IMR-90 (cell line): ENCODE measurements at regions not wholly inside any gene's neighbourhood (a gene's known extent, or its start where the extent isn't known, plus 50 kb on each side); places are given as distances from the start of the nearest gene placed in this dataset.

ENCODE experiments used
- ATAC-seq: fragments of 200-7000 bp; cut with Tn5 transposase; 2 replicates; pipeline ENCODE4 v1.9.1; 2020; ENCODE audit warnings: low read depth, mild to moderate bottlenecking, moderate library complexity
- BruUV-seq: library from RNA; stranded (reverse); fragments of 400-500 nt; replicated peaks from 2 replicates; lab custom pipeline; 2021; lab: Mats Ljungman, UMichigan
- CTCF ChIA-PET: fragments of 300-600 bp; formaldehyde crosslinking; extraction: SDS; loops from one replicate; lab custom pipeline; 2021; ENCODE audit warnings: antibody characterized with exemption; lab: Yijun Ruan, JAX
- POLR2A ChIA-PET: fragments of 300-600 bp; sonication (Branson Sonifier 250); formaldehyde crosslinking; loops from one replicate; lab custom pipeline; 2022; ENCODE audit warnings: antibody characterized with exemption; ENCODE audit not compliant: unreplicated experiment; lab: Charles Lee
- DNase-seq: peaks from one replicate; pipeline ENCODE4 v3.0.0; 2013
- H2AFZ ChIP-seq: replicated peaks from 2 replicates; pipeline ENCODE3; 2013; ENCODE audit warnings: low read length, mild to moderate bottlenecking; ENCODE audit not compliant: poor library complexity
- H2AK5ac ChIP-seq: 2 replicates; pipeline ENCODE4 v1.6.1; 2013; ENCODE audit warnings: low read depth, low read length, inconsistent platforms
- H2AK9ac ChIP-seq: replicated peaks from 2 replicates; pipeline ENCODE3; 2013; ENCODE audit warnings: mild to moderate bottlenecking, low read depth, low read length, moderate library complexity; ENCODE audit not compliant: poor library complexity
- H2BK120ac ChIP-seq: 2 replicates; pipeline ENCODE4 v1.6.1; 2013; ENCODE audit warnings: low read depth, low read length, inconsistent platforms
- H2BK15ac ChIP-seq: 3 replicates; pipeline ENCODE4 v1.6.1; 2013; ENCODE audit warnings: low read depth, low read length, inconsistent platforms
- H2BK20ac ChIP-seq: 2 replicates; pipeline ENCODE4 v1.6.1; 2013; ENCODE audit warnings: low read depth, mild to moderate bottlenecking, inconsistent platforms, low read length, moderate library complexity
- H2BK5ac ChIP-seq: 2 replicates; pipeline ENCODE4 v1.6.1; 2013; ENCODE audit warnings: mild to moderate bottlenecking, low read depth, low read length, inconsistent platforms; ENCODE audit not compliant: poor library complexity, severe bottlenecking
- H3K14ac ChIP-seq: replicated peaks from 2 replicates; pipeline ENCODE4 v1.6.1; 2013; ENCODE audit warnings: low read depth, low read length, inconsistent platforms
- H3K18ac ChIP-seq: 2 replicates; pipeline ENCODE4 v1.6.1; 2013; ENCODE audit warnings: low read depth, low read length, control low read depth
- H3K23ac ChIP-seq: 2 replicates; pipeline ENCODE4 v1.6.1; 2013; ENCODE audit warnings: low read depth, low read length, inconsistent platforms
- H3K27ac ChIP-seq: 2 replicates; pipeline ENCODE4 v1.5.1; 2013; ENCODE audit warnings: mild to moderate bottlenecking, control low read depth, low read length; ENCODE audit not compliant: insufficient read depth
- H3K27me3 ChIP-seq: 2 replicates; pipeline ENCODE4 v1.6.1; 2013; ENCODE audit warnings: low read length; ENCODE audit not compliant: control insufficient read depth, insufficient read depth
- H3K36me3 ChIP-seq: 2 replicates; pipeline ENCODE4 v1.6.1; 2013; ENCODE audit warnings: low read length, mixed read lengths; ENCODE audit not compliant: control insufficient read depth, insufficient read depth
- H3K4ac ChIP-seq: 2 replicates; pipeline ENCODE4 v1.6.1; 2013; ENCODE audit warnings: low read depth, low read length, inconsistent platforms
- H3K4me1 ChIP-seq: 2 replicates; pipeline ENCODE4 v1.6.1; 2013; ENCODE audit warnings: low read length, mixed read lengths; ENCODE audit not compliant: control insufficient read depth, insufficient read depth
- H3K4me2 ChIP-seq: 2 replicates; pipeline ENCODE4 v1.6.1; 2013; ENCODE audit warnings: low read depth, mild to moderate bottlenecking, control low read depth, low read length, moderate library complexity
- H3K4me3 ChIP-seq: 2 replicates; pipeline ENCODE4 v1.5.1; 2013; ENCODE audit warnings: low read depth, mild to moderate bottlenecking, control low read depth, low read length, moderate library complexity; ENCODE audit not compliant: insufficient read depth
- H3K56ac ChIP-seq: 2 replicates; pipeline ENCODE4 v1.6.1; 2013; ENCODE audit warnings: low read length, inconsistent platforms; ENCODE audit not compliant: insufficient read depth; ENCODE audit errors: extremely low read depth
- H3K79me1 ChIP-seq, 2 experiments: 2 replicates each; pipeline ENCODE4 v1.6.1; 2013; ENCODE audit warnings: low read length in 2 of 2, inconsistent platforms in 1 of 2, low read depth in 1 of 2
- H3K9ac ChIP-seq: 2 replicates; pipeline ENCODE4 v1.6.1; 2013; ENCODE audit warnings: low read depth, low read length, control low read depth
- H3K9me1 ChIP-seq: 2 replicates; pipeline ENCODE4 v1.6.1; 2013; ENCODE audit warnings: low read length, inconsistent platforms; ENCODE audit not compliant: insufficient read depth
- H3K9me3 ChIP-seq: 2 replicates; pipeline ENCODE4 v1.6.1; 2013; ENCODE audit warnings: low read length; ENCODE audit not compliant: control insufficient read depth, insufficient read depth
- H4K20me1 ChIP-seq: 2 replicates; pipeline ENCODE4 v1.6.1; 2013; ENCODE audit warnings: low read length, inconsistent platforms; ENCODE audit not compliant: insufficient read depth
- H4K5ac ChIP-seq: 2 replicates; pipeline ENCODE4 v1.6.1; 2013; ENCODE audit warnings: mild to moderate bottlenecking, low read depth, low read length, control low read depth
- H4K8ac ChIP-seq, 2 experiments: 2 replicates each; pipeline ENCODE4 v1.6.1; 2013; ENCODE audit warnings: low read depth in 2 of 2, low read length in 2 of 2, control low read depth in 1 of 2, inconsistent platforms in 1 of 2
- H4K91ac ChIP-seq: 2 replicates; pipeline ENCODE4 v1.6.1; 2013; ENCODE audit warnings: low read depth, low read length, inconsistent platforms; ENCODE audit not compliant: insufficient read depth
- POLR2A ChIP-seq: IDR thresholded peaks from 2 replicates; pipeline ENCODE4 v1.6.1; 2012; ENCODE audit warnings: mild to moderate bottlenecking, low read depth, low read length
- dilution Hi-C: fragments of 300-500 bp; cut with HindIII; formaldehyde crosslinking; loops from one replicate; pipeline ENCODE4 v1.14.3; 2018; ENCODE audit warnings: low sequenced_read_pairs; ENCODE audit not compliant: unreplicated experiment
- in situ Hi-C: fragments of 300-500 bp; cut with MboI; formaldehyde crosslinking; loops from 3 replicates; pipeline ENCODE4 v1.14.3; 2019; ENCODE audit warnings: low sequenced_read_pairs, inconsistent platforms, mixed read lengths
- intact Hi-C: fragments of 100-400 bp; cut with micrococcal nuclease; formaldehyde crosslinking; loops from 2 replicates; pipeline ENCODE4 v1.10.0; 2022

GRCh38 chr4:127525608-127526007 lies 107.1 kb upstream of the INTU start:
- no peak overlapping the region for H3K23ac ChIP-seq
- DNase-seq = no peak
- H3K18ac ChIP-seq = no peak overlapping the region
- BruUV-seq = no TSS peak
- no peaks in the 10 kb centered on the region for H3K9me1 ChIP-seq
- in situ Hi-C loops = no loop called here
- no peak overlapping the region for H2AK9ac ChIP-seq
- no peak for ATAC-seq
- no peak overlapping the region for H2BK5ac ChIP-seq
- no peak overlapping the region for H2BK15ac ChIP-seq
- H3K36me3 ChIP-seq = no peaks in the 10 kb centered on the region
- H2BK120ac ChIP-seq = no peak overlapping the region
- POLR2A ChIA-PET = no interaction called here
- no peaks in the 10 kb centered on the region; the same call in 1 of the 2 replicates for H3K27me3 ChIP-seq
- no peak overlapping the region for H3K27ac ChIP-seq
- dilution Hi-C loops = no loop called here
- no peak for TF ChIP-seq POLR2A
- H2AK5ac ChIP-seq = no peak overlapping the region
- no peak overlapping the region for H3K9ac ChIP-seq
- no peaks in the 10 kb centered on the region for H3K79me1 ChIP-seq
- H3K56ac ChIP-seq = no peak overlapping the region
- no peak overlapping the region for H3K4me2 ChIP-seq
- H4K8ac ChIP-seq = no peak overlapping the region
- H2AFZ ChIP-seq = no peak overlapping the region
- no peak overlapping the region for H3K14ac ChIP-seq
- no peak overlapping the region for H3K4me3 ChIP-seq
- no peak overlapping the region for H4K5ac ChIP-seq
- H3K4me1 ChIP-seq = no peaks in the 10 kb centered on the region
- intact Hi-C loops = no loop called here
- H3K4ac ChIP-seq = no peak overlapping the region
- no peak overlapping the region for H2BK20ac ChIP-seq
- CTCF ChIA-PET = no interaction called here
- peaks cover 2% of the 10 kb centered on the region; the same call in 1 of the 2 replicates for H3K9me3 ChIP-seq
- no peaks in the 10 kb centered on the region for H4K20me1 ChIP-seq
- no peak overlapping the region for H4K91ac ChIP-seq
